ENCODE measurements at regions not wholly inside any gene's neighbourhood (a gene's known extent, or its start where the extent isn't known, plus 50 kb on each side); places are given as distances from the start of the nearest gene placed in this dataset.

DNA sequence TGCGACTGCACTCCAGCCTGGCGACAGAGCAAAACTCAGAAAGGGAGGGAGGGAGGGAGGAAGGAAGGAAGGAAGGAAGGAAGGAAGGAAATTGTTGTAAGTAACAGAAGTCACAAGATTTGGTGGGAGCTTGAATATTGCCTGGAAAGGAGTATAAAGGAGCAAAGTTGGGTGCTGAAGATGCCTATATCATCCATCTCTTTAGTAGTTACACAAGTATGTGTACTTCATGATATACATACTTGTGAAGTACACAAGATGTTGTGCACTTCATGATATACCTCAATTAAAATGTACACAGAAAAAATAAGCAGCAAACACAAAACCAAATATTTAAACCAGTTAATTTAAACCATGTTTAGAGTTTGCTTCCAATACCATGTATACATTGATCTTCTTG is 1223.8 kb downstream of the SORCS3 start:
- no peak for FAIRE-seq
- TF ChIP-seq, protein P1, sequence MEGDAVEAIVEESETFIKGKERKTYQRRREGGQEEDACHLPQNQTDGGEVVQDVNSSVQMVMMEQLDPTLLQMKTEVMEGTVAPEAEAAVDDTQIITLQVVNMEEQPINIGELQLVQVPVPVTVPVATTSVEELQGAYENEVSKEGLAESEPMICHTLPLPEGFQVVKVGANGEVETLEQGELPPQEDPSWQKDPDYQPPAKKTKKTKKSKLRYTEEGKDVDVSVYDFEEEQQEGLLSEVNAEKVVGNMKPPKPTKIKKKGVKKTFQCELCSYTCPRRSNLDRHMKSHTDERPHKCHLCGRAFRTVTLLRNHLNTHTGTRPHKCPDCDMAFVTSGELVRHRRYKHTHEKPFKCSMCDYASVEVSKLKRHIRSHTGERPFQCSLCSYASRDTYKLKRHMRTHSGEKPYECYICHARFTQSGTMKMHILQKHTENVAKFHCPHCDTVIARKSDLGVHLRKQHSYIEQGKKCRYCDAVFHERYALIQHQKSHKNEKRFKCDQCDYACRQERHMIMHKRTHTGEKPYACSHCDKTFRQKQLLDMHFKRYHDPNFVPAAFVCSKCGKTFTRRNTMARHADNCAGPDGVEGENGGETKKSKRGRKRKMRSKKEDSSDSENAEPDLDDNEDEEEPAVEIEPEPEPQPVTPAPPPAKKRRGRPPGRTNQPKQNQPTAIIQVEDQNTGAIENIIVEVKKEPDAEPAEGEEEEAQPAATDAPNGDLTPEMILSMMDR (IDR thresholded peaks at IDR 0.05; ENCODE audit: insufficient read depth, missing control alignments) = no peak
- DNase-seq (ENCODE audit: insufficient read length, low spot score) = no peak

DNA sequence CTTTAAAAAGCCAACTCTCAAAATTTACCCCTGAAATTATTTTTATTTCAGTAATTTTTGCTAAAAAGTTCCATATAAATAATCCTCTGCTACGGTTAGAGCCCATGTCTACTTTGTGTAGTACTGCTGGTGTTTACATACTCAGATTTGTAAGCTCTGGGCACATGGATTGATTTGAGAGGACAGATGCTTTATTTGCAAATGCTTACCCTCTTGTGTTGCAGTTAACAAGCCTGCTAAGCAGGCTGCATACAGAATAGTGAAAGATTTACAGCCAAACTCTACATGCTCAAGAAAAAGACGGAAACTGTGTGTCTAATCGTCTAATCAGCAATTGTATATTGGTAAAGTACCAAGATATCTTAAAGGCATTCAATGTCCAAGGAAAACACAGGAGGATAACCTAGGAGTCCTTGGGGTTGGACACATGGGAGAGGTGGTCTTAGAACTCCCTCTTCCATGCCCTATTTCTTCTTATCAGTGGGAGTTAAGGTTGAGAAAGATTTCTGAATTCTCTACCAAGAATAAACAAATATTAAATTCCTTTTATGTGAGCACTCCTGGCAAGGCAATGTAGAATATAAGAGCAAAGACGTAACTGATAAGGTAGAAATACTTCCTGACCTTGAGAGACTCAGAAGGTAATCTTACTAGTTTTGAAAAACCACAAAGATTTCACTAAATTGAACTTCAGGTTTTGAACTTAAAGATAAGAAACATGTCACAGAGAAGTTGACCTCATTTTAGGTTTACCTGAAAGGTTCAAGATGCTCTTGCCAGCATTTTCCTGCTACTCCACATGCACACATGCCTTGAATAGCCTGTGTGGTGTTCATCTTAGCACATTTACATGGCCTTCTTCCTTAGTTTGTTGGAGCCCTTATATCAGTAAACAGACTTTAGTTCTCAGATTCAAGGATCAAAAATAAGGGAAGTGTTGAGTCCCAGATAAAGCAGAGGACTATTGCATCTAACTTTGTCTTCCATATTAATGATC is 1216.5 kb downstream of the SORCS3 start:
- FAIRE-seq (no peak), DNase-seq (ENCODE audit: insufficient read length, low spot score) (no peak)
- TF ChIP-seq, protein P1 (IDR thresholded peaks at IDR 0.05; ENCODE audit: insufficient read depth, missing control alignments) = no peak

DNA sequence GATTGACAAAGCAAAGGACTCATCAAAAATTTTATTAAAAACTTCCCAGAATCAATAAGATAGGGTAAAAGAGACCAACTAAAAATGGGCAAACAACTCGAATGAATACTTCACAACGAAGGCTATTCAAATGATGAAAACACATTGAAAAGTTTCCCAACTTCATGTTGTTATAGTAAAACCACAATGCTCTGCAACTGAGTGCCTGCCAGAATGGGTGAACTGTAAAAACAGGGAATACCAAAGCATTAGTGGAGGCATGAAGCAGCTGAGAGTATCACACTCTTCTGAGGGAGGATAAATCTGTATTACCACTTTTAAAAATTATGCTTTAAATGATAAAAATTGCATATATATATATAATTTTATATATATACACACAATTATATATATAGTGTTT is 1214.7 kb downstream of the SORCS3 start:
- FAIRE-seq = no peak
- TF ChIP-seq, protein P1 (IDR thresholded peaks at IDR 0.05; ENCODE audit: insufficient read depth, missing control alignments) = no peak
- DNase-seq (ENCODE audit: insufficient read length, low spot score) = no peak

DNA sequence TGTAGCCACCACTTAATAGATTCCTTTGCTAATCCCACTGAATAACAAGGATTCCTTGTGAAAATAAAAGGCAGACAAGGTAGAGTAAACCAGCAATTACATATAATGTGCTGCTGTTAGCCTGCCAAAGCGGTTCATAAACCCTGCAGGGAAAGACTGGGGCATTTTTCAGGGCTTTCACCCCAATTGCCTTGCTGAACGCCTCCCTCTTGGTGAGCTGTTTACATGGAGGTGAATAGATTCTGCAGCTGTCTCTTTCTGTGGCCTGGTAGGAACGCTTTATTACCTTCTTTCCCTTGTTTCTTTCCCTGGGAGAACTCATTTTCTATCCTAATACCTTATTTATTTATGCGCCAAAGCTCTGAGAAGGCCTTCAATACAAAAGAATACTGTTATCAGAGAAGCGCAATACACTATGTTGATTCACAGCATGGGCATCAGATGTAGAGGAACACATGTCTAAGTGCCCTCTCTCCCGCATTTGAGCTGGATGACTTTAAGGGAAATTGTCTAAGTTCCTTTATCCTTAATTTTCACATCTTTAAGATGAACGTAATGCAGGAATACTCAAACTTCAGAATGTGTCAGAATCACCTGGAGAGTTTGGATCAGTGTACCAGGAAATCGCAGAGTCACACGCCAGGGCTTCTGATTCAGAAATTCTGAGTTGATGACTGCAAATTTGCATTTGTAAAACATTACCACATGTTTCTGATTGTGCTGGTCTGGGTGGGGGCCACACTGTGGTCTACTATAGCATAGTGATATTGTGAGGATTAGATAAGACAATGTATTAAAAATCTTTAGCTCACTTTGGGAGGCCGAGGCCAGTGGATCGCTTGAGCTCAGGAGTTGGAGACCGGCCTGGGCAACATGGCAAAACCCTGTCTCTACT is 1203.8 kb downstream of the SORCS3 start:
- TF ChIP-seq, protein P1 (IDR thresholded peaks at IDR 0.05; ENCODE audit: insufficient read depth, missing control alignments) = no peak
- FAIRE-seq = no peak
- no peak for DNase-seq (ENCODE audit: insufficient read length, low spot score)

DNA sequence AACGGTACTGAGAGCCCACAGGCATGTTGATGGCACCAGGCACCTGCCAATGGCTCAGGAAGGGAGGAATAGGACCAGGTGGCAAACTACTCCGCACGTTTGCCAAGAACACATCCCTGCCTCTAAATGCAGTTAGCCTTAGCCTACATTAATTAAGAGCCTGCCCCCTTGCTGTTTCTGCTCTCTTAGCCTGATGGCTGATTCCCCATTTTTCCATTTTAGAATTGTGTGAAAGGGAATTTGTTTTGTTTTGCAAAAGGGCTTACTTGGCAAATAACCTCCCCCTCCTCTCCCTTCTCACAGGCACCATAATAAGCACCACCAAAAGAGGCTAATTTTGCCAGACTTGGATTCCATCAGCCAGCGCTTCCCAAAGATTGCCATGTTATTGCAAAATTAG is 1203.2 kb downstream of the SORCS3 start:
- no peak for FAIRE-seq
- DNase-seq (ENCODE audit: insufficient read length, low spot score) = no peak
- TF ChIP-seq, protein P1 (IDR thresholded peaks at IDR 0.05; ENCODE audit: insufficient read depth, missing control alignments) = no peak

DNA sequence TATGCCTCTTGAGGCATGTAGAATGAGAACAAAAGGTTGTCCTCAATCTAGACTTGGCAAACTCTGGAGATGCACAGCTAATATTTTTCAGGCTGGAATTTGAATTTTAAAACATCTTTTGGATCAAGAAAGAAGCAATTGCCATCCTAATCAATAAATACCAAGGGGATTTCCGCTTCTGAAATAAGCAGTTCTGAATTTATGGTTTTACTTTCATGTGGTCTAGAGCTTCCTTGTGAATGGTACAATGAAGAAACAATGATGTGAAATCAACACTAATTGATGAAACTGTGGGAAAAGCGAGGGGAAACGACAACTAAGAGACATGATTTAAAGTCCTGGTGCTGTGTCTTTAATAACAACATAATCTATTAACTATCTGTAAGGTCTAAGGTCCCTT is 1202.7 kb downstream of the SORCS3 start:
- FAIRE-seq = no peak
- TF ChIP-seq, protein P1 (IDR thresholded peaks at IDR 0.05; ENCODE audit: insufficient read depth, missing control alignments) = no peak
- no peak for DNase-seq (ENCODE audit: insufficient read length, low spot score)
